GM19351 (cell line): ENCODE measurements at regions not wholly inside any gene's neighbourhood (a gene's known extent, or its start where the extent isn't known, plus 50 kb on each side); places are given as distances from the start of the nearest gene placed in this dataset.

ENCODE experiments used
- ATAC-seq: cut with Tn5 transposase; IDR thresholded peaks from one replicate; pipeline ENCODE4 v1.9.1; 2021; ENCODE audit warnings: mild to moderate bottlenecking, moderate library complexity; ENCODE audit not compliant: unreplicated experiment

GRCh38 chr6:105600336-105601260 lies 197.7 kb upstream of the PREP start:
- ATAC-seq: no peak

DNA sequence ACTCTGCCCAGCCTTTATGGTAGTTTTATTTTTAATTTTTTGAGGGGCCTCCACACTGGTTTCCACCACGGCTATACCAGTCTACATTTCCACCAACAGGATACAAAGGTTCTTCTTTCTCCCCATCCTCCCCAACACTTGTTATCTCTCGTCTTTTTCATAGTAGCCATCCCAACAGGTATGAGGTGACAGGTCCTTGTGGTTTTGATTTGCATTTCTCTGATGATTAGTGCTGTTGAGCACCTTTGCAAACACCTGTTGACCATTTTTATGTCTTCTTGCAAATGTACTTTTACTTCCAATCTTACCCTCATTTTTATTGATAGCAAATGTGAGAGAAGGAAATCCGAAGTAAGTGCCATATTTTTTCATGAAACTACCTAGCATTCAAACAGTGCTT lies 195.4 kb upstream of the PREP start:
- ATAC-seq: no peak

DNA sequence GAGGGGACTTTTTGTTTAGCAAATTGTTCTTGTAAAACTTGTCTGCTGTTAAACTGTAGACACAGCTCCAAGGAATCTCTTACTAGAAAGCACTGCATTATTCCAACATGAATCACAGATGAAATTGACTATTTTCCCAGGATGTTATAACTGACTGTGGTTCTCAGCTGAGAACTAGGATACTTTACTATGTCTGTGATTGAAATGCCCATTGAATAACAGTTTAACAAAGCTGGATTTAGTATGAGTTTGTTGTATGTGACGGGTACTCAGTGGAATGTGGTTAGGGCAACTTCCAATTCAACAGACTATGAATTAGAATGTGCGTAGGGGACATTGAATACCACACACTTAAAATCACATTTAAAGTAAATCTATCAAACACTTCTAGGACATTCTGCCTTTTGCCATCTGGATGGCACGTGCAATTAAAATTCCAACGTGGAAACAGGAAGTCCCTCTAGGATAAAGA lies 193.4 kb upstream of the PREP start:
- ATAC-seq: no peak

- no peak for ATAC-seq
Observed at GRCh38 chr6:105595829-105596228, 192.9 kb upstream of the PREP start.

DNA sequence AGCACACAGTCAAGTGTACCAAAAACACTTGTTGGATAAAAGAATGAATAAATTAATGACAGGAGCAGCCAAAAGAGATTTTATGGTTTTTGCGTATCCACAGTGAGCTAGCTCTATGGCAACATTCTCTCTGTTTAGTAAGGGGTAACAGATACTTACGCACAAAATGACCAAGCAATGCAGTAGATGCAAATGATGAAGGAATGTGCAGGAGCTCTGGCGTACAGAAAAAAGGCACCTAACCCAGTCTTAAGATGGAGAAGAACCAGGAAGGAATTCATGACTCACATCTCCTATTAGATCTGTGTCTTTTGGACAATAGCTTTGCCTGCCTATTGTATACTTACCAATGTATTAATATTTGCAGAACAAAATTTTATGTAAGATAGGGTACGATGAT lies 191.9 kb upstream of the PREP start:
- ATAC-seq: no peak

DNA sequence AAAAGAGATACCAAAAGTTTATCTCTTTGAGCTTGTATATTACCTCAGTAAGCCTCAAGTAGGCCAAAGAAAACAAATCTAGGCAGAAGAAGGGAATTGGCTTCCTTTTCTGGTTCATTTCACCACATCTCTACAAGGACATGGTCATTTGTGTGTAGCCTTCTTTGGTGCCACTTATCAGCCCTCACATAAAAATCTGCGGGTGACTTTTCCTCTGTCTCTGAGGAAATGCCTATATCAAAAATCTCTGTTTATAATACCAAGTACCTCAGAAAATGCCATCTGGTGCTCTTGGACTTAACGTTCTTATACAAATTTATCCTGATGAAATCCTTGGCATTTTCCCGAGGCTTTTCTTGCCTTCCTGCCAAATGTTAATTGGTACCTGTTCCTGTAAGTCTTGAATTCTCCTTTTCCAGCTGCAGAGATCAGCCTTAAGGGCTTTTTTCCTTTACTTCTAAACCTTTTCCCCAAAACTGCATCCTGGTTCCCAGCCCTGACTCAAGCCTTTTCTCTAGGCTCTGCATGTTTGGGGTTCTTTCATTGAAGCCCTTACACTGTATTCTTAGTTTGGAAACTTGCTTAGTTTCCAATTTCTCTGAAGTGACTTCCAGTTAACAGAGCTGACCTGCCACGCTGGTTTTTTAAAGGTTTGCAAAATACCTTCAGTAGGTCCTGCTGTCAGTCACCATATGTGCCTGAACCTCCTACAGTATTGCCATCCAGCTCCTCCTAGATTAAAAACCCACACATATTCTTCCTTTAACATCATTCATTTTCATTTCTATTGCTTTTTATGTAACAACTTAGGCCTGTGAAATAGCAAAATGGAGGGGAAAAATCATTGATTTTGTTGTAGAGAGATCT lies 191.2 kb upstream of the PREP start:
- no peak for ATAC-seq

DNA sequence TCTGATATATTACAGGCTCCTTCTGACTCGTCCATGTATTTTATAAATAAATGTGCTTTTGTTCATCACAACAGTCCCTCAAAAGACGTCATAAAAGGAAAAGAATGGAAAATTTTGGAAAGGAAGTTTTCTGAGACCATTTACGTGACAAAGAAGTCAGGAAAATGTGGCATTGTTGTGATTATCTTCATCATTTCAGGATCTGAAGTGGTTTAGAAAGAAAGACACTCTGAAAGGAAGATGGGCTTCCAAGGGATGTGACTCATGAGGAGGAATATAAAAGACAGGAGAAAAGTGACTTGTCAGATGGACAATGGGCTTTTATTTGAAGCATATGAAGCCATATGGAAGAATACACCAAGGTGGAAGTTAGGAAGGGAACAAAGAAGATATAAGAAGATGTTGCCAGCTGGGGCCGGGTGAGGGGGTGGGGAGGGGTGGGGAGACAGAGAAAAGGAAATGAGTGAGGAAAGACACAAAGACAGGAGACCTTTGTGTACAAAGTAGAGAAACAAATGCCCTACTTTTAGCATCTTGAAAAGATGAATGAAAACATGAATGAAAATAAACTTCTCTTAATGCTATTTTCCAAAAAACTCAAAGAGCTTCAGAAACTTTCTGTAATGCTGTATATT lies 190.3 kb upstream of the PREP start:
- no peak for ATAC-seq

GRCh38 chr6:105592329-105592728 lies 189.4 kb upstream of the PREP start:
- ATAC-seq: no peak

GRCh38 chr6:105591053-105591452 lies 188.2 kb upstream of the PREP start:
- ATAC-seq: peak; percentile 96

- no peak for ATAC-seq
Observed at GRCh38 chr6:105588123-105588710, 185.3 kb upstream of the PREP start.

- no peak for ATAC-seq
Observed at GRCh38 chr6:105587349-105588122, 184.7 kb upstream of the PREP start.

- ATAC-seq: no peak
Observed at GRCh38 chr6:105578179-105578707, 175.4 kb upstream of the PREP start.

GRCh38 chr6:105573556-105573955 lies 170.7 kb upstream of the PREP start:
- no peak for ATAC-seq

GRCh38 chr6:105573138-105573537 lies 170.3 kb upstream of the PREP start:
- ATAC-seq: no peak

DNA sequence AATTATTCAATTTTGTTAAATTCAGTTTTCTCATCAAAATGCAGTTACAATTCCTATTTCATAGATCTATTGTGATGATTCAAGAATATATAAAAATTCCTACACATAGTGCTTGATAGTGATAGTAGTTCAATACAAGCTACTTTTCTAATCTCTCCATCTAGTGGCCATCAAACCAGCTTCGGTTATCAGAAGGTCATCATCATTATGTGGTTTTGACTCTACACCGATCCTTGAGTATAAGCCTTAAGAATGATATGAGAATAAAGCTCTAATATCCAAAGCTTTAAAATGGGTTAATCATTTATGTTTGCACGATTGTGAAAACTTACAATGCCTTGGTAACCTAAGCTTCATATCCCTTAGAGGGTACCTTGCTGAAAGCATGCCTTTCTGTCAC lies 167.5 kb upstream of the PREP start:
- ATAC-seq: no peak

GRCh38 chr6:105569706-105570105 lies 166.8 kb upstream of the PREP start:
- no peak for ATAC-seq

DNA sequence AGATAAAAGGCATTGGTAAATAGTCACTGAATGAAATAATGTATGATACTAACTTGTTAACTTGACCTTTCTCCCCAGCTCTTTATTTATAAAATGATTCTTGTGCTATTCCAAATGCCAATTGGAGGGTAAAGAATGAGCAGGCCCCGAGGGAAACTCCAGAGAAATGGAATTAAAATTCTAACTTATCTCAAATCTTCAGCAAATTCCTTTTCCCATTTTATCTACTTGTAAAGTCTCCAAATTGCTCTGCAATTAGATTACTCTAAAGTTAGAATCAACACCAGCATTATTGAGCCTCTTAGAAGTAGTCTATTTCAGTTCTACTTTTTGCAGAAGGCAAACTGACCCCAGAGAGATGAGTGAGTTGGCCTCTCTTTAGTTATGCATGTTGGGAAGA lies 165.9 kb upstream of the PREP start:
- no peak for ATAC-seq

DNA sequence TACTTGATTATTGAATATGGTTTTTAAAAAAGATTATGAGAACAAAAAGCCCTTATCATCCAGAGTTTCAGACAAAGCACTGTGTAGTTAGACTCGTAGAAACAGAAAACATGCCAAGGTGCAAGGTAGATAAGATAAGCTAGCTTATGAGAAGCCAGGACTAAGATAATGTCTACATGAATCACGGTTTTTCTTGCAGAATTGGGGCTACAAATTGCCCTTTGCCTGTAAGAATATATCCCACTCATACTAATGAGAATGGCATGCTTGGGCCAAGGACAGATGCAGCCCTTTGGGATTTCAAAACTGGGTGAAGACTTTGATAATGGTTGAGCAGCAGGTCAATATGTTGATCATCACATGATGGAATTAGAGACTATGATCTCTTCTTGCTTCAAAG lies 165.3 kb upstream of the PREP start:
- no peak for ATAC-seq

DNA sequence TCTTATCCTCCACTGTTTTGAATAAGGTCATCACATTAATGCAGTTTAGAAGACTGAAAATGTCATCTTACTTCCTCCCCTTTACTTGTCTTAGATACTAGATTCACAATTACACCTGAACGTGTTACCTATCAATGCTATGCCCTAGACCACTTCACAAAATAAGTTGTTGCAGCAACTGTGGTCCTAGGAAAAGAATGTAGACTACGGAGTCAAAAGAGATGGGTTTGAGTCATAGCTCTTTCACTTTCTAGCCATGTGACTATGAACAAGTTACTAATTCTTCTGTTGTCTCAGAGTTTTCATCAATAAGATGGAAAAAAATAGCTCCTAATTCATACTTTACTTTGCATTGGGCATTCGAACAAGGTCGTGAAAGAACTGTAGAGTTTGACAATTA lies 164.3 kb upstream of the PREP start:
- ATAC-seq: no peak

DNA sequence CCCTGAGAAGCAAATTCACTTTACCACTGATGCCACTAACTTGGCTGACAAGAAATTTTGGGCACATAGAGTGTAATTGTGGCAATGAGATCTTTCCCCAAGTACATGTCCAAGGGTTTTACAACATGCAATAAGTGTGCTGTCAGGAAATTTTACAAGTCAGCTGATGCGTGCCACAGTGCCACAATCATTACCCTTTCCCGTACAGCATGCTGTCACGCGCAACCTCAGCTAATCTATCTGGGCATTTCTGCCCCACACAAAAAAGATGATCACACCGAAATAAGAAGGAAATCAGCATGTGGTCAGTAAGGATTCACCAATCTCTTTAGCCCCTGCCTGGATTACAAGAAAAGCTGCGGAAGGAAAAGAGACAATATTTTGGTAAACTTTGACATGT lies 163.6 kb upstream of the PREP start:
- no peak for ATAC-seq
